Prostate gland (tissue), 2 donors: ENCODE measurements at regions not wholly inside any gene's neighbourhood (a gene's known extent, or its start where the extent isn't known, plus 50 kb on each side); places are given as distances from the start of the nearest gene placed in this dataset.

Experiments
- CTCF ChIP-seq, 4 experiments: fragments of 200-600 bp in 2 of 4; fragments of 450-650 bp in 2 of 4; sonication (generic) in 2 of 4; IDR thresholded peaks; 1 replicate in 3 of 4; 2 replicates in 1 of 4; pipeline ENCODE4 v1.5.1; 2016 to 2019; ENCODE audit warnings: antibody characterized with exemption in 4 of 4, mild to moderate bottlenecking in 2 of 4, moderate library complexity in 2 of 4
- POLR2AphosphoS5 ChIP-seq: sonication (generic); formaldehyde crosslinking; IDR thresholded peaks from one replicate; pipeline ENCODE4 v1.6.1; 2017; ENCODE audit warnings: antibody characterized with exemption

GRCh38 chr3:94323596-94323995 is 260.7 kb downstream of the NSUN3 start:
- no peak for TF ChIP-seq CTCF (IDR thresholded peaks at IDR 0.05)
- TF ChIP-seq POLR2AphosphoS5 = no peak
